CD14-positive monocyte (primary cell): ENCODE measurements at regions not wholly inside any gene's neighbourhood (a gene's known extent, or its start where the extent isn't known, plus 50 kb on each side); places are given as distances from the start of the nearest gene placed in this dataset.

Source experiments
- DNase-seq, 3 donors: peaks; one replicate each; pipeline ENCODE4 v3.0.0-alpha.2; 2011 to 2022
- H2AFZ ChIP-seq: 2 replicates; pipeline ENCODE4 v1.6.0; 2012; ENCODE audit warnings: mild to moderate bottlenecking, low read depth, low read length, inconsistent platforms; ENCODE audit not compliant: insufficient read depth, poor library complexity, severe bottlenecking
- H3K27ac ChIP-seq, 2 donors: 1 replicate in 1 of 2; 2 replicates in 1 of 2; pipeline ENCODE4 v1.5.1; 2012 to 2013; ENCODE audit warnings: low read length in 2 of 2, control low read depth in 1 of 2, inconsistent platforms in 1 of 2, low read depth in 1 of 2, mild to moderate bottlenecking in 1 of 2
- H3K27me3 ChIP-seq, 2 donors: one replicate each; pipeline versions ENCODE4 v1.6.0 to v1.6.1; 2011 to 2013; ENCODE audit warnings: low read length in 2 of 2; ENCODE audit not compliant: control insufficient read depth in 2 of 2, insufficient read depth in 2 of 2
- H3K36me3 ChIP-seq, 2 donors: replicated peaks in 1 of 2; 1 replicate in 1 of 2; 2 replicates in 1 of 2; pipeline versions ENCODE4 v1.5.1 to v1.6.1; 2012 to 2013; ENCODE audit warnings: low read length in 2 of 2, control low read depth in 1 of 2, inconsistent platforms in 1 of 2, mild to moderate bottlenecking in 1 of 2; ENCODE audit not compliant: insufficient read depth in 2 of 2, control insufficient read depth in 1 of 2
- H3K4me1 ChIP-seq, 2 donors: 1 replicate in 1 of 2; 2 replicates in 1 of 2; pipeline versions ENCODE4 v1.5.1 to v1.6.1; 2012 to 2013; ENCODE audit warnings: low read length in 2 of 2, control low read depth in 1 of 2, inconsistent platforms in 1 of 2, mild to moderate bottlenecking in 1 of 2, moderate library complexity in 1 of 2; ENCODE audit not compliant: insufficient read depth in 2 of 2, control insufficient read depth in 1 of 2
- H3K4me2 ChIP-seq: replicated peaks from 2 replicates; pipeline ENCODE3; 2012; ENCODE audit warnings: low read length, moderate library complexity, mild to moderate bottlenecking; ENCODE audit not compliant: poor library complexity, severe bottlenecking; ENCODE audit errors: extremely low read depth
- H3K4me3 ChIP-seq, 3 experiments: fragments of 200-600 bp in 1 of 3; sonication (generic) in 1 of 3; replicated peaks in 1 of 3; 1 replicate in 2 of 3; 2 replicates in 1 of 3; pipeline ENCODE4 v1.5.1; 2011 to 2013; ENCODE audit warnings: low read length in 3 of 3, mild to moderate bottlenecking in 3 of 3, control low read depth in 2 of 3, low read depth in 2 of 3, inconsistent platforms in 1 of 3, moderate library complexity in 1 of 3
- H3K79me2 ChIP-seq: 2 replicates; pipeline ENCODE4 v1.6.0; 2012; ENCODE audit warnings: mild to moderate bottlenecking, control low read depth, inconsistent platforms, low read length, moderate library complexity; ENCODE audit not compliant: insufficient read depth
- H3K9ac ChIP-seq: 2 replicates; pipeline ENCODE4 v1.6.0; 2017; ENCODE audit warnings: low read length, mild to moderate bottlenecking; ENCODE audit not compliant: insufficient read depth, poor library complexity, severe bottlenecking
- H3K9me3 ChIP-seq, 2 donors: replicated peaks in 1 of 2; 1 replicate in 1 of 2; 2 replicates in 1 of 2; pipeline versions ENCODE4 v1.5.1 to v1.6.1; 2012 to 2013; ENCODE audit warnings: low read length in 2 of 2, control low read depth in 1 of 2; ENCODE audit not compliant: control insufficient read depth in 1 of 2, insufficient read depth in 1 of 2
- H4K20me1 ChIP-seq: 2 replicates; pipeline ENCODE4 v1.6.0; 2012; ENCODE audit warnings: mild to moderate bottlenecking, low read length, control low read depth, moderate library complexity; ENCODE audit not compliant: insufficient read depth
- H3K27ac Mint-ChIP-seq, 7 donors: one replicate each; pipeline ENCODE4 v1.8.0; 2020; ENCODE audit warnings: mild to moderate bottlenecking in 7 of 7, mixed read lengths in 7 of 7, moderate library complexity in 6 of 7, inconsistent platforms in 2 of 7
- H3K27me3 Mint-ChIP-seq, 3 donors: one replicate each; pipeline ENCODE4 v1.8.0; 2021 to 2022; ENCODE audit warnings: low read depth in 3 of 3, mild to moderate bottlenecking in 3 of 3, mixed read lengths in 3 of 3, moderate library complexity in 3 of 3, inconsistent platforms in 1 of 3
- H3K36me3 Mint-ChIP-seq, 2 donors: one replicate each; pipeline ENCODE4 v1.8.0; 2020; ENCODE audit warnings: mixed read lengths in 2 of 2, inconsistent platforms in 1 of 2, mild to moderate bottlenecking in 1 of 2
- H3K4me1 Mint-ChIP-seq: one replicate; pipeline ENCODE4 v1.8.0; 2020; ENCODE audit warnings: mild to moderate bottlenecking, mixed read lengths
- H3K4me3 Mint-ChIP-seq, 2 donors: one replicate each; pipeline ENCODE4 v1.8.0; 2020; ENCODE audit warnings: mild to moderate bottlenecking in 2 of 2, mixed read lengths in 2 of 2, moderate library complexity in 1 of 2
- H3K9me3 Mint-ChIP-seq, 7 donors: one replicate each; pipeline ENCODE4 v1.8.0; 2020 to 2022; ENCODE audit warnings: mixed read lengths in 7 of 7, mild to moderate bottlenecking in 6 of 7, moderate library complexity in 6 of 7, inconsistent platforms in 2 of 7
- CTCF ChIP-seq: fragments of 200-600 bp; IDR thresholded peaks from one replicate; pipeline ENCODE4 v1.8.0; 2022; ENCODE audit warnings: antibody characterized with exemption, mild to moderate bottlenecking
- WGBS: methylation state at CpG from one replicate; pipeline ENCODE4 v1.1.5; 2013; ENCODE audit warnings: missing lambda C conversion rate; ENCODE audit not compliant: insufficient coverage; 5-methylcytosine and 5-hydroxymethylcytosine counted together
- intact Hi-C, 2 donors: fragments of 100-400 bp; cut with micrococcal nuclease; formaldehyde crosslinking; loops; one replicate each; pipeline versions ENCODE4 v1.15.0 to v1.15.1; 2023

DNA sequence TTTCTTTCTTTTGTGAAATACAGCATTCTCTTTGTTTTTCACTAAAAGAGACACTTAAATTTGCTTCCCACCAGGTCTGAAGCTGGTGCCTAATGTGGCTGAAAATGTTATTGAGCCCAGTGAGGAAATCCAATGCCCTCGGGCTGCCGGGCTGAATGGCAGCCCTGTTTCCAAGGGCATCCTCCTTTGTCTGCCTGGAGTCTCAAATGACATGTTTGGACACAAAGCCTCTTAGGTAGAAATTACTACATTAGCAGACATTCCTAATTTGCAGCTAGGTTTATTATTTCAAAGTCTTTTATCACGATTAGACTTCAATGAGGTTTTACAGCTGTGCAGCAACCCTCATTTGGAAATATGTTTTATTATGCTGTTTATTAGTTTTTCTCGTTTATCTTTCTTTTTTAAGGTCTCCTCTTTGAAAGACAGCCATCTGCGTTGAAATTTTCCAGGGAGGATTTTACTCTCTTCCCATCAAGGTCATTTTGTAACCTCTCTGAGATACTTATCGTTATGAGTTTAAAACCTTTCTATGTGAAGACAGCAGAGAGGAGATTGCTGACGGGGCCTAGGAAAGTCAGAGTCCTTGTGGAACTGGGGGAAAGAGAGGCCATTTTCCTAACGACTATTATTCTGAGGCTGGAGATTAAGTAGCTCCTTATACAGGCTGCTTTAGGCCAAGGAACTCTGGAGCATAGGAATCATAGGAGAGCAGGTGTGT, 59.0 kb upstream of the ZNF532 start:
- Histone ChIP-seq H3K9ac (no peak overlapping the region), H4K20me1 (no peaks in the 10 kb centered on the region), H3K4me3 (no peak overlapping the region), H3K79me2 (no peaks in the 10 kb centered on the region), H3K9me3 (no peaks in the 10 kb centered on the region), H3K27ac (no peak overlapping the region), H3K4me2 (no peak overlapping the region), H3K4me1 (no peaks in the 10 kb centered on the region), H2AFZ (no peak overlapping the region), H3K27me3 (no peaks in the 10 kb centered on the region), H3K36me3 (no peaks in the 10 kb centered on the region)
- H3K4me1 Mint-ChIP-seq, result peaks cover 3% of the 10 kb centered on the region
- H3K9me3 Mint-ChIP-seq, result peaks cover 0 to 5% (median 2%) of the 10 kb centered on the region in 7 donors
- no peaks in the 10 kb centered on the region for H3K36me3 Mint-ChIP-seq
- DNase-seq, result no peak
- intact Hi-C loops, result no loop called here
- TF ChIP-seq CTCF, result no peak
- no peak overlapping the region for H3K4me3 Mint-ChIP-seq
- no CpG with 5 or more reads among the region's 8 CpGs for WGBS
- peaks cover 4 to 5% (median 5%) of the 10 kb centered on the region in 3 donors for H3K27me3 Mint-ChIP-seq
- peak overlapping the region in 1 of 7 donors; percentile 33 for H3K27ac Mint-ChIP-seq

DNA sequence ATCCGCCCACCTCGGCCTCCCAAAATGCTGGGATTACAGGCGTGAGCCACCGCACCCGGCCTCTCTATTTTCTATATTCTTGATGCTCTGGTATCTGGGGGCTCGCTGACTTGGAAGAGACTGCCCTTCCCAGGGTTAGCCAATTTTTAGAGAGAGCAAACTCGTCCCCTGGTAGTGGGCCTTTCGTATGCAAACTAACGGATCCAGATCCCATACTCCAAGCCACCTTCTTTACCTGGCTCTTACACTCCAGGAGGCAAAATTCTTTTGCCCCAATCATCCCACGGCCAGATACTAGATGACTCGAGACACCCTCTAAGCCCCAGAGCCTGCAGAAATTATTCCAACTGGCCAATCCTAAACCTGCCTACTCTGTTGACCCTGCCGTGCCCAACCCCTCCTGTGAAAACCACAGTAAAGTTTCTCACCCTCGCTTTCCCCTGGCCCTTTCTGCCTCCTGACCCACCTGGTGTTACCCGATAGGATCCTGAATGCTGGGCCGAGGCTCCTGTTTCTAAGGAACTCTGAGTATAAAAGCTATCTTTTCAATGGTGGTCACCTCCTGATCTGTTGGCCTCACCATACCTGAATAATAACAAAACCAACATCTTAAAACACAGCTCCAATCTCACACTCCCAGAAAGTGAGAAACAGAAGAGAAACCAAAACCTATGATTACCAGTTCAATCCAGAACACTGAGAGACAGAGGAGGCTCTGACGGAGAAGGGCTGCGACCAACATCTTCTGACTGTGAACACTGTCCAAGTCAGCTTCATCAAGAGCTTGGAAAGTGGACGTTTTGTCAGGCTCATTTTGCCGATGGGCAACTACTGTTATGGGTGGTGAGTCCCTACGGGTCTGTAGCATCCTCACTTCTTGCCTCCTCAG, 57.6 kb upstream of the ZNF532 start:
- no peaks in the 10 kb centered on the region for H3K36me3 Mint-ChIP-seq
- H3K9me3 Mint-ChIP-seq, result peaks cover 0 to 5% (median 2%) of the 10 kb centered on the region in 7 donors
- no peaks in the 10 kb centered on the region for H3K4me1 ChIP-seq
- no peak overlapping the region for H3K9ac ChIP-seq
- H3K4me2 ChIP-seq, result no peak overlapping the region
- no peak overlapping the region for H3K4me3 Mint-ChIP-seq
- no peak for TF ChIP-seq CTCF
- no peak overlapping the region for H2AFZ ChIP-seq
- H3K27me3 ChIP-seq, result no peaks in the 10 kb centered on the region
- no peak for DNase-seq
- H3K4me3 ChIP-seq, result no peak overlapping the region
- H3K4me1 Mint-ChIP-seq, result no peaks in the 10 kb centered on the region
- no peaks in the 10 kb centered on the region for H3K36me3 ChIP-seq
- H3K79me2 ChIP-seq, result no peaks in the 10 kb centered on the region
- H3K9me3 ChIP-seq, result no peaks in the 10 kb centered on the region
- H3K27ac ChIP-seq, result no peak overlapping the region
- H3K27ac Mint-ChIP-seq, result peak overlapping the region in 1 of 7 donors; percentile 16
- H3K27me3 Mint-ChIP-seq, result peaks cover 4 to 5% (median 5%) of the 10 kb centered on the region in 3 donors
- no peaks in the 10 kb centered on the region for H4K20me1 ChIP-seq
- WGBS, result 96% methylated on average over 9 of the region's 20 CpGs
- intact Hi-C loops, result no loop called here
